ENCODE measurements at regions not wholly inside any gene's neighbourhood (a gene's known extent, or its start where the extent isn't known, plus 50 kb on each side); places are given as distances from the start of the nearest gene placed in this dataset.

GRCh38 chr3:166060789-166061479 lies 223.7 kb upstream of the BCHE start:
- Histone ChIP-seq H3K4me1 (no peaks in the 10 kb centered on the region), H3K4me3 (no peak overlapping the region), H3K9me3 (no peaks in the 10 kb centered on the region), H3K27ac (replicated peaks in 1 of 4) (no peak overlapping the region), H3K27me3 (no peaks in the 10 kb centered on the region), H3K36me3 (no peaks in the 10 kb centered on the region)
- no peak for DNase-seq (ENCODE audit: extremely low spot score)
- intact Hi-C loops (cut with DNase I), result no loop called here
- TF ChIP-seq EP300 (IDR thresholded peaks at IDR 0.05) (no peak), CTCF (IDR thresholded peaks at IDR 0.05) (no peak), POLR2A (IDR thresholded peaks at IDR 0.05; ENCODE audit: low read depth) (no peak), POLR2AphosphoS5 (IDR thresholded peaks at IDR 0.05) (no peak)
- 73% methylated on average over 2 of the region's 2 CpGs for WGBS

GRCh38 chr3:166052440-166052839 lies 215.2 kb upstream of the BCHE start:
- TF ChIP-seq POLR2AphosphoS5 (IDR thresholded peaks at IDR 0.05), result no peak
- Histone ChIP-seq H3K4me1 (no peaks in the 10 kb centered on the region), H3K36me3 (no peaks in the 10 kb centered on the region), H3K27ac (replicated peaks in 1 of 4) (no peak overlapping the region), H3K27me3 (no peaks in the 10 kb centered on the region), H3K4me3 (no peak overlapping the region), H3K9me3 (no peaks in the 10 kb centered on the region)
- DNase-seq (ENCODE audit: extremely low spot score), result no peak
- intact Hi-C loops (cut with DNase I), result no loop called here
- WGBS, result 86% methylated on average over 5 of the region's 5 CpGs

- Histone ChIP-seq H3K9me3 (no peaks in the 10 kb centered on the region), H3K4me3 (no peak overlapping the region), H3K4me1 (no peaks in the 10 kb centered on the region), H3K27me3 (no peaks in the 10 kb centered on the region), H3K36me3 (no peaks in the 10 kb centered on the region), H3K27ac (replicated peaks in 1 of 4) (no peak overlapping the region)
- TF ChIP-seq CTCF (IDR thresholded peaks at IDR 0.05) (no peak), EP300 (IDR thresholded peaks at IDR 0.05) (no peak), POLR2AphosphoS5 (IDR thresholded peaks at IDR 0.05) (no peak), POLR2A (IDR thresholded peaks at IDR 0.05; ENCODE audit: low read depth) (no peak)
- 13% methylated on average over 1 of the region's 3 CpGs for WGBS
- DNase-seq (ENCODE audit: extremely low spot score), result no peak
- intact Hi-C loops (cut with DNase I), result no loop called here
Observed at GRCh38 chr3:166029507-166029906, 192.3 kb upstream of the BCHE start.

- intact Hi-C loops (cut with DNase I), result no loop called here
- Histone ChIP-seq H3K9me3 (no peaks in the 10 kb centered on the region), H3K4me1 (no peaks in the 10 kb centered on the region), H3K4me3 (no peak overlapping the region), H3K36me3 (no peaks in the 10 kb centered on the region), H3K27ac (replicated peaks in 1 of 4) (no peak overlapping the region), H3K27me3 (no peaks in the 10 kb centered on the region)
- DNase-seq (ENCODE audit: extremely low spot score), result no peak
- 29% methylated on average over 1 of the region's 1 CpG for WGBS
- TF ChIP-seq POLR2AphosphoS5 (IDR thresholded peaks at IDR 0.05) (no peak), CTCF (IDR thresholded peaks at IDR 0.05) (peak; percentile 34 to 53 (median 43))
Observed at GRCh38 chr3:166013073-166013679, 176.0 kb upstream of the BCHE start.

- no peaks in the 10 kb centered on the region for H3K27me3 ChIP-seq
- H3K27ac ChIP-seq (replicated peaks in 1 of 4), result no peak overlapping the region
- intact Hi-C loops (cut with DNase I), result no loop called here
- no peaks in the 10 kb centered on the region for H3K36me3 ChIP-seq
- no peaks in the 10 kb centered on the region for H3K4me1 ChIP-seq
- no peak for TF ChIP-seq POLR2A (IDR thresholded peaks at IDR 0.05; ENCODE audit: low read depth)
- TF ChIP-seq EP300 (IDR thresholded peaks at IDR 0.05), result no peak
- no peak for TF ChIP-seq POLR2AphosphoS5 (IDR thresholded peaks at IDR 0.05)
- TF ChIP-seq CTCF (IDR thresholded peaks at IDR 0.05), result no peak
- no peak for DNase-seq (ENCODE audit: extremely low spot score)
- no peak overlapping the region for H3K4me3 ChIP-seq
- H3K9me3 ChIP-seq, result peaks cover 0 to 6% (median 2%) of the 10 kb centered on the region in 4 donors
- 100% methylated on average over 1 of the region's 1 CpG for WGBS
Observed at GRCh38 chr3:166011771-166012170, 174.5 kb upstream of the BCHE start.

Measured in esophagus muscularis mucosa (tissue), 4 donors.